B cell (primary cell): ENCODE measurements at regions not wholly inside any gene's neighbourhood (a gene's known extent, or its start where the extent isn't known, plus 50 kb on each side); places are given as distances from the start of the nearest gene placed in this dataset.

Experiments
- ATAC-seq: fragments of 200-7000 bp; cut with Tn5 transposase; one replicate; pipeline ENCODE4 v1.10.0; 2021; ENCODE audit warnings: low read depth, mild to moderate bottlenecking, moderate number of reproducible peaks, moderate library complexity
- CTCF ChIA-PET: fragments of 350-600 bp; sonication (Branson Sonifier 250); formaldehyde crosslinking; loops from one replicate; lab custom pipeline; 2021; ENCODE audit warnings: antibody characterized with exemption, inconsistent platforms; lab: Charles Lee
- POLR2A ChIA-PET: fragments of 350-600 bp; sonication (Branson Sonifier 250); formaldehyde crosslinking; loops from one replicate; lab custom pipeline; 2021; ENCODE audit warnings: antibody characterized with exemption; lab: Charles Lee
- DNase-seq: peaks from one replicate; pipeline ENCODE4 v3.0.0; 2013
- H2AFZ ChIP-seq: 2 replicates; pipeline ENCODE4 v1.6.1; 2012; ENCODE audit warnings: mild to moderate bottlenecking, low read depth, low read length; ENCODE audit not compliant: insufficient read depth, poor library complexity, severe bottlenecking
- H3K27ac ChIP-seq, 2 donors: 1 replicate in 1 of 2; 2 replicates in 1 of 2; pipeline ENCODE4 v1.5.1; 2012 to 2013; ENCODE audit warnings: low read length in 2 of 2, mild to moderate bottlenecking in 2 of 2, moderate library complexity in 1 of 2
- H3K27me3 ChIP-seq, 4 experiments: fragments of 200-600 bp in 1 of 4; sonication (generic) in 1 of 4; replicated peaks in 1 of 4; 1 replicate in 2 of 4; 2 replicates in 2 of 4; pipeline versions ENCODE4 v1.6.1 to v1.7.0; 2013 to 2016; ENCODE audit warnings: low read length in 3 of 4, mild to moderate bottlenecking in 2 of 4, mixed read lengths in 1 of 4, moderate library complexity in 1 of 4; ENCODE audit not compliant: insufficient read depth in 4 of 4, control insufficient read depth in 3 of 4; ENCODE audit errors: control extremely low read depth in 1 of 4
- H3K36me3 ChIP-seq, 2 experiments: replicated peaks in 1 of 2; 1 replicate in 1 of 2; 2 replicates in 1 of 2; pipeline versions ENCODE4 v1.6.1 to v1.7.1; 2013; ENCODE audit warnings: low read length in 1 of 2; ENCODE audit not compliant: insufficient read depth in 2 of 2, control insufficient read depth in 1 of 2; ENCODE audit errors: control extremely low read depth in 1 of 2, extremely low read depth in 1 of 2
- H3K4me1 ChIP-seq, 2 donors: fragments of 200-600 bp in 1 of 2; sonication (generic) in 1 of 2; 1 replicate in 1 of 2; 2 replicates in 1 of 2; pipeline versions ENCODE4 v1.5.1 to v1.6.1; 2013 to 2017; ENCODE audit warnings: low read length in 2 of 2; ENCODE audit not compliant: control insufficient read depth in 2 of 2, insufficient read depth in 2 of 2
- H3K4me2 ChIP-seq: replicated peaks from 2 replicates; pipeline ENCODE3; 2012; ENCODE audit warnings: mild to moderate bottlenecking, low read depth, low read length; ENCODE audit not compliant: poor library complexity, severe bottlenecking
- H3K4me3 ChIP-seq, 5 experiments: fragments of 200-600 bp in 1 of 5; sonication (generic) in 1 of 5; 1 replicate in 3 of 5; 2 replicates in 2 of 5; pipeline versions ENCODE4 v1.5.1 to v1.7.0; 2011 to 2016; ENCODE audit warnings: low read length in 4 of 5, mild to moderate bottlenecking in 4 of 5, low read depth in 2 of 5, control low read depth in 1 of 5, moderate library complexity in 1 of 5; ENCODE audit not compliant: insufficient read depth in 1 of 5; ENCODE audit errors: control extremely low read depth in 1 of 5, extremely low read depth in 1 of 5
- H3K79me2 ChIP-seq: fragments of 200-600 bp; sonication (generic); one replicate; pipeline ENCODE4 v1.6.0; 2016; ENCODE audit warnings: low read length; ENCODE audit not compliant: control insufficient read depth, insufficient read depth
- H3K9ac ChIP-seq: fragments of 200-600 bp; sonication (generic); 2 replicates; pipeline ENCODE4 v1.6.1; 2017; ENCODE audit warnings: mild to moderate bottlenecking, low read length, moderate library complexity
- H3K9me3 ChIP-seq, 3 donors: one replicate each; pipeline versions ENCODE4 v1.6.1 to v1.7.1; 2013; ENCODE audit warnings: low read length in 2 of 3; ENCODE audit not compliant: control insufficient read depth in 2 of 3, insufficient read depth in 1 of 3; ENCODE audit errors: control extremely low read depth in 1 of 3
- H4K20me1 ChIP-seq: 2 replicates; pipeline ENCODE4 v1.6.0; 2012; ENCODE audit warnings: mild to moderate bottlenecking, low read length; ENCODE audit not compliant: insufficient read depth, control insufficient read depth, poor library complexity, severe bottlenecking
- H3K27ac Mint-ChIP-seq: one replicate; pipeline ENCODE4 v1.8.0; 2021; ENCODE audit warnings: mixed read lengths
- H3K27me3 Mint-ChIP-seq: one replicate; pipeline ENCODE4 v1.8.0; 2021; ENCODE audit warnings: mixed read lengths
- H3K4me1 Mint-ChIP-seq: one replicate; pipeline ENCODE4 v1.8.0; 2021; ENCODE audit warnings: mixed read lengths
- H3K4me3 Mint-ChIP-seq: one replicate; pipeline ENCODE4 v1.8.0; 2021; ENCODE audit warnings: mixed read lengths
- H3K9me3 Mint-ChIP-seq: one replicate; pipeline ENCODE4 v1.8.0; 2022; ENCODE audit warnings: mixed read lengths; ENCODE audit not compliant: insufficient read depth
- CTCF ChIP-seq: fragments of 200-600 bp; IDR thresholded peaks from one replicate; pipeline ENCODE4 v1.8.0; 2022; ENCODE audit warnings: antibody characterized with exemption, mild to moderate bottlenecking
- EZH2 ChIP-seq: IDR thresholded peaks from 2 replicates; pipeline ENCODE4 v1.6.1; 2012; ENCODE audit warnings: borderline replicate concordance, low read depth, mild to moderate bottlenecking, moderate library complexity, low read length; ENCODE audit not compliant: insufficient read depth, poor library complexity, severe bottlenecking
- WGBS: methylation state at CpG from one replicate; pipeline ENCODE4 v1.1.5; 2013; ENCODE audit warnings: missing lambda C conversion rate; ENCODE audit not compliant: insufficient coverage; 5-methylcytosine and 5-hydroxymethylcytosine counted together
- intact Hi-C: fragments of 100-400 bp; cut with micrococcal nuclease; formaldehyde crosslinking; loops from one replicate; pipeline ENCODE4 v1.10.0; 2022

- intact Hi-C loops: no loop called here
- no peak overlapping the region for H3K4me3 ChIP-seq
- H2AFZ ChIP-seq: no peak overlapping the region
- ATAC-seq (no peak), DNase-seq (no peak)
- Mint-ChIP-seq H3K4me3 (no peak overlapping the region), H3K27me3 (no peaks in the 10 kb centered on the region), H3K9me3 (no peaks in the 10 kb centered on the region), H3K4me1 (no peaks in the 10 kb centered on the region), H3K27ac (no peak overlapping the region)
- CTCF ChIA-PET: no interaction called here
- H3K9me3 ChIP-seq: peaks cover 0 to 12% (median 0%) of the 10 kb centered on the region in 3 donors
- no peak overlapping the region for H3K4me2 ChIP-seq
- H3K27me3 ChIP-seq: no peaks in the 10 kb centered on the region
- H4K20me1 ChIP-seq: no peaks in the 10 kb centered on the region
- no peak overlapping the region for H3K27ac ChIP-seq
- WGBS: 100% methylated on average over 4 of the region's 9 CpGs
- H3K79me2 ChIP-seq: no peaks in the 10 kb centered on the region
- TF ChIP-seq CTCF (no peak), EZH2 (no peak)
- POLR2A ChIA-PET: no interaction called here
- H3K9ac ChIP-seq: no peak overlapping the region
- H3K4me1 ChIP-seq: no peaks in the 10 kb centered on the region
- H3K36me3 ChIP-seq: no peaks in the 10 kb centered on the region
These were observed 387.7 kb downstream of the NXPE2 start for GRCh38 chr11:115065830-115066664.

GRCh38 chr11:115067471-115067870 is 389.1 kb downstream of the NXPE2 start:
- H3K27me3 Mint-ChIP-seq: no peaks in the 10 kb centered on the region
- H3K4me2 ChIP-seq: no peak overlapping the region
- ChIA-PET CTCF (no interaction called here), POLR2A (no interaction called here)
- no peak for TF ChIP-seq CTCF
- TF ChIP-seq EZH2: no peak
- no peaks in the 10 kb centered on the region for H3K4me1 ChIP-seq
- H3K36me3 ChIP-seq: no peaks in the 10 kb centered on the region
- H2AFZ ChIP-seq: no peak overlapping the region
- H4K20me1 ChIP-seq: no peaks in the 10 kb centered on the region
- peaks cover 0 to 12% (median 0%) of the 10 kb centered on the region in 3 donors for H3K9me3 ChIP-seq
- H3K4me1 Mint-ChIP-seq: no peaks in the 10 kb centered on the region
- intact Hi-C loops: no loop called here
- no peak overlapping the region for H3K27ac Mint-ChIP-seq
- H3K9ac ChIP-seq: no peak overlapping the region
- no peak overlapping the region for H3K4me3 ChIP-seq
- no peak for DNase-seq
- H3K27me3 ChIP-seq: no peaks in the 10 kb centered on the region
- no peak overlapping the region for H3K4me3 Mint-ChIP-seq
- H3K9me3 Mint-ChIP-seq: no peaks in the 10 kb centered on the region
- 86% methylated on average over 1 of the region's 1 CpG for WGBS
- no peak for ATAC-seq
- H3K27ac ChIP-seq: no peak overlapping the region
- H3K79me2 ChIP-seq: no peaks in the 10 kb centered on the region
